IPS DF 6.9 (cell line): ENCODE measurements at regions not wholly inside any gene's neighbourhood (a gene's known extent, or its start where the extent isn't known, plus 50 kb on each side); places are given as distances from the start of the nearest gene placed in this dataset.

Experiments used
- DNase-seq: peaks from one replicate; pipeline ENCODE4 v3.0.0-alpha.2; 2013; ENCODE audit warnings: low read depth, low spot score
- H3K27ac ChIP-seq: one replicate; pipeline ENCODE4 v1.5.1; 2013; ENCODE audit warnings: low read length, control low read depth
- H3K27me3 ChIP-seq: 2 replicates; pipeline ENCODE4 v1.6.1; 2013; ENCODE audit warnings: mild to moderate bottlenecking, low read length; ENCODE audit not compliant: control insufficient read depth, insufficient read depth
- H3K36me3 ChIP-seq: 2 replicates; pipeline ENCODE4 v1.6.1; 2013; ENCODE audit warnings: low read length; ENCODE audit not compliant: control insufficient read depth, insufficient read depth
- H3K4me1 ChIP-seq: 2 replicates; pipeline ENCODE4 v1.6.1; 2013; ENCODE audit warnings: low read length; ENCODE audit not compliant: control insufficient read depth, insufficient read depth
- H3K4me3 ChIP-seq: 2 replicates; pipeline ENCODE4 v1.5.1; 2013; ENCODE audit warnings: mild to moderate bottlenecking, low read length
- H3K9me3 ChIP-seq: 2 replicates; pipeline ENCODE4 v1.6.1; 2013; ENCODE audit warnings: low read length, inconsistent platforms; ENCODE audit not compliant: control insufficient read depth, insufficient read depth
- WGBS: extraction: QIAGEN DNeasy Blood & Tissue Kit; methylation state at CpG from one replicate; pipeline ENCODE4 v1.1.7; 2013; ENCODE audit warnings: mixed read lengths, missing lambda C conversion rate; ENCODE audit not compliant: insufficient read length, insufficient coverage; 5-methylcytosine and 5-hydroxymethylcytosine counted together

GRCh38 chr4:96691521-96691920 lies 851.6 kb downstream of the PDHA2 start:
- no peaks in the 10 kb centered on the region for H3K36me3 ChIP-seq
- no peaks in the 10 kb centered on the region for H3K9me3 ChIP-seq
- no peak overlapping the region for H3K4me3 ChIP-seq
- DNase-seq = no peak
- no peaks in the 10 kb centered on the region for H3K4me1 ChIP-seq
- H3K27me3 ChIP-seq = no peaks in the 10 kb centered on the region
- WGBS = no CpG with 5 or more reads among the region's 5 CpGs
- H3K27ac ChIP-seq = no peak overlapping the region

GRCh38 chr4:96698831-96699230 lies 858.9 kb downstream of the PDHA2 start:
- Histone ChIP-seq H3K4me1 (no peaks in the 10 kb centered on the region), H3K9me3 (no peaks in the 10 kb centered on the region), H3K36me3 (no peaks in the 10 kb centered on the region), H3K27ac (no peak overlapping the region), H3K27me3 (no peaks in the 10 kb centered on the region), H3K4me3 (no peak overlapping the region)
- no peak for DNase-seq
- WGBS = no CpG with 5 or more reads among the region's 2 CpGs

- Histone ChIP-seq H3K36me3 (no peaks in the 10 kb centered on the region), H3K27me3 (no peaks in the 10 kb centered on the region), H3K4me3 (no peak overlapping the region), H3K9me3 (no peaks in the 10 kb centered on the region), H3K27ac (no peak overlapping the region), H3K4me1 (no peaks in the 10 kb centered on the region)
- no peak for DNase-seq
- no CpG with 5 or more reads among the region's 2 CpGs for WGBS
Measured at GRCh38 chr4:96703265-96703664, 863.4 kb downstream of the PDHA2 start.

- Histone ChIP-seq H3K36me3 (no peaks in the 10 kb centered on the region), H3K9me3 (no peaks in the 10 kb centered on the region), H3K4me3 (no peak overlapping the region), H3K4me1 (no peaks in the 10 kb centered on the region), H3K27ac (no peak overlapping the region), H3K27me3 (no peaks in the 10 kb centered on the region)
- DNase-seq = no peak
- no CpG with 5 or more reads among the region's 1 CpG for WGBS
Measured at GRCh38 chr4:96708766-96709165, 868.9 kb downstream of the PDHA2 start.

- H3K4me3 ChIP-seq = no peak overlapping the region
- no peak for DNase-seq
- no peaks in the 10 kb centered on the region for H3K4me1 ChIP-seq
- H3K27ac ChIP-seq = no peak overlapping the region
- H3K36me3 ChIP-seq = no peaks in the 10 kb centered on the region
- no peaks in the 10 kb centered on the region for H3K27me3 ChIP-seq
- WGBS = no CpG with 5 or more reads among the region's 7 CpGs
- H3K9me3 ChIP-seq = no peaks in the 10 kb centered on the region
Measured at GRCh38 chr4:96713271-96713850, 873.5 kb downstream of the PDHA2 start.

GRCh38 chr4:96729641-96730040 lies 889.7 kb downstream of the PDHA2 start:
- Histone ChIP-seq H3K36me3 (peaks cover 2% of the 10 kb centered on the region; the same call in 1 of the 2 replicates), H3K4me3 (no peak overlapping the region), H3K4me1 (no peaks in the 10 kb centered on the region), H3K27ac (no peak overlapping the region), H3K27me3 (no peaks in the 10 kb centered on the region), H3K9me3 (peaks cover 3% of the 10 kb centered on the region)
- DNase-seq = no peak

GRCh38 chr4:96730432-96730831 lies 890.5 kb downstream of the PDHA2 start:
- H3K4me3 ChIP-seq = no peak overlapping the region
- peaks cover 2% of the 10 kb centered on the region; the same call in 1 of the 2 replicates for H3K36me3 ChIP-seq
- no peak for DNase-seq

GRCh38 chr4:96736352-96736889 lies 896.5 kb downstream of the PDHA2 start:
- H3K9me3 ChIP-seq = peaks cover 3% of the 10 kb centered on the region
- no peaks in the 10 kb centered on the region for H3K4me1 ChIP-seq
- H3K27ac ChIP-seq = no peak overlapping the region
- WGBS = no CpG with 5 or more reads among the region's 2 CpGs
- H3K27me3 ChIP-seq = no peaks in the 10 kb centered on the region
- no peak overlapping the region for H3K4me3 ChIP-seq
- peaks cover 2% of the 10 kb centered on the region; the same call in 1 of the 2 replicates for H3K36me3 ChIP-seq
- peak; percentile 72 for DNase-seq

More at GRCh38 chr4:96730432-96730831, 890.5 kb downstream of the PDHA2 start:
- no peaks in the 10 kb centered on the region for H3K4me1 ChIP-seq
- no peak overlapping the region for H3K27ac ChIP-seq
- H3K9me3 ChIP-seq = peaks cover 3% of the 10 kb centered on the region
- WGBS = no CpG with 5 or more reads among the region's 3 CpGs
- no peaks in the 10 kb centered on the region for H3K27me3 ChIP-seq

- no peak for DNase-seq
Measured at GRCh38 chr4:96739101-96739500, 899.2 kb downstream of the PDHA2 start.

GRCh38 chr4:96742332-96743014 lies 902.6 kb downstream of the PDHA2 start:
- Histone ChIP-seq H3K27me3 (no peaks in the 10 kb centered on the region), H3K36me3 (no peaks in the 10 kb centered on the region), H3K27ac (no peak overlapping the region), H3K4me3 (no peak overlapping the region), H3K9me3 (peaks cover 1% of the 10 kb centered on the region; the same call in 1 of the 2 replicates), H3K4me1 (no peaks in the 10 kb centered on the region)
- no peak for DNase-seq
- no CpG with 5 or more reads among the region's 24 CpGs for WGBS

More at GRCh38 chr4:96739101-96739500, 899.2 kb downstream of the PDHA2 start:
- Histone ChIP-seq H3K36me3 (no peaks in the 10 kb centered on the region), H3K4me1 (no peaks in the 10 kb centered on the region), H3K27ac (no peak overlapping the region), H3K4me3 (no peak overlapping the region), H3K27me3 (no peaks in the 10 kb centered on the region), H3K9me3 (peaks cover 1% of the 10 kb centered on the region; the same call in 1 of the 2 replicates)

GRCh38 chr4:96744676-96745075 lies 904.8 kb downstream of the PDHA2 start:
- Histone ChIP-seq H3K36me3 (peaks cover 3% of the 10 kb centered on the region; the same call in 1 of the 2 replicates), H3K27me3 (no peaks in the 10 kb centered on the region), H3K27ac (no peak overlapping the region), H3K4me3 (no peak overlapping the region), H3K4me1 (no peaks in the 10 kb centered on the region), H3K9me3 (peaks cover 1% of the 10 kb centered on the region; the same call in 1 of the 2 replicates)
- DNase-seq = no peak
